Endodermal cell (in vitro differentiated cells): ENCODE measurements at regions not wholly inside any gene's neighbourhood (a gene's known extent, or its start where the extent isn't known, plus 50 kb on each side); places are given as distances from the start of the nearest gene placed in this dataset.

ENCODE experiments used
- DNase-seq: peaks from one replicate; pipeline ENCODE4 v3.0.0-alpha.2; 2017
- H3K27ac ChIP-seq: 2 replicates; pipeline ENCODE4 v1.5.1; 2013; ENCODE audit warnings: mild to moderate bottlenecking, low read depth, low read length, moderate library complexity
- H3K27me3 ChIP-seq: 2 replicates; pipeline ENCODE4 v1.6.1; 2013; ENCODE audit warnings: mild to moderate bottlenecking, low read length, moderate library complexity; ENCODE audit not compliant: insufficient read depth, control insufficient read depth, poor library complexity, severe bottlenecking
- H3K36me3 ChIP-seq: 2 replicates; pipeline ENCODE4 v1.7.0; 2013; ENCODE audit warnings: mild to moderate bottlenecking, low read length, moderate library complexity; ENCODE audit not compliant: control insufficient read depth, insufficient read depth
- H3K4me1 ChIP-seq: one replicate; pipeline ENCODE4 v1.7.0; 2013; ENCODE audit warnings: low read length; ENCODE audit not compliant: control insufficient read depth, insufficient read depth
- H3K4me3 ChIP-seq: 2 replicates; pipeline ENCODE4 v1.5.1; 2013; ENCODE audit warnings: mild to moderate bottlenecking, low read length, moderate library complexity
- H3K9ac ChIP-seq: 2 replicates; pipeline ENCODE4 v1.6.1; 2013; ENCODE audit warnings: mild to moderate bottlenecking, low read length, moderate library complexity; ENCODE audit not compliant: poor library complexity, severe bottlenecking; ENCODE audit errors: extremely low read depth
- H3K9me3 ChIP-seq: 2 replicates; pipeline ENCODE4 v1.6.1; 2013; ENCODE audit warnings: mild to moderate bottlenecking, low read length, moderate library complexity; ENCODE audit not compliant: control insufficient read depth
- H3K27ac Mint-ChIP-seq: 2 replicates; pipeline ENCODE4 v1.8.0; 2020; ENCODE audit warnings: mixed read lengths
- H3K27me3 Mint-ChIP-seq: 2 replicates; pipeline ENCODE4 v1.8.0; 2021; ENCODE audit warnings: mild to moderate bottlenecking, mixed read lengths; ENCODE audit not compliant: insufficient read depth
- H3K36me3 Mint-ChIP-seq: 2 replicates; pipeline ENCODE4 v1.8.0; 2020; ENCODE audit warnings: low read depth, mixed read lengths
- H3K4me1 Mint-ChIP-seq: 2 replicates; pipeline ENCODE4 v1.8.0; 2020; ENCODE audit warnings: mixed read lengths
- H3K4me3 Mint-ChIP-seq: 2 replicates; pipeline ENCODE4 v1.8.0; 2020; ENCODE audit warnings: mild to moderate bottlenecking, moderate library complexity, mixed read lengths
- H3K9me3 Mint-ChIP-seq: 2 replicates; pipeline ENCODE4 v1.8.0; 2020; ENCODE audit warnings: mild to moderate bottlenecking, mixed read lengths
- CTCF ChIP-seq: fragments of 200-600 bp; sonication (generic); conservative IDR thresholded peaks from 2 replicates; pipeline ENCODE4 v1.5.0; 2021; ENCODE audit warnings: antibody characterized with exemption, mild to moderate bottlenecking
- WGBS, 2 experiments: methylation state at CpG; one replicate each; pipeline versions ENCODE4 v1.1.5 to v1.1.7; 2013; ENCODE audit warnings: missing lambda C conversion rate in 2 of 2, mixed read lengths in 1 of 2; ENCODE audit not compliant: insufficient coverage in 1 of 2, insufficient read length in 1 of 2; 5-methylcytosine and 5-hydroxymethylcytosine counted together

DNA sequence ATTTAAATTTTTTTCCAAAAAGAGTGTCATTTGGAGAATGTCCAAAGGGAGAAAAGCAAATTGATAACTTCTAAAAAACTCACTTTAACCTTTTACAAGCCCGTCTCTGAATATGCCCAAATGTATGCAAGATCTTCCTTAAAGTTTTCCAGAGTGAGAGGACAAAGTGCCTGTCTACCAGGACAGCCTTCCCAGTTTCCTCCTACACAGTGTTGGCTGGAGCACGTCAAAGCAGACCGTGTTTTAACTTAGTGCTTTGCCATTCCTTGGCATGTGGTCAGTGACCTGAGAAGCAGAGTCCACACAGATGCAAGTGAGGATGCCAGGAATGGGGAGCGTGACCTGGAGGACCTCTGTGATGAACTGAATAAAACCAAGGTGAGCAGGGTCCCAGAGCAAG lies 245.7 kb downstream of the FAM43A start:
- no peak overlapping the region for H3K4me3 Mint-ChIP-seq
- Histone ChIP-seq H3K4me1 (no peaks in the 10 kb centered on the region), H3K36me3 (no peaks in the 10 kb centered on the region), H3K27me3 (no peaks in the 10 kb centered on the region), H3K4me3 (no peak overlapping the region), H3K9me3 (peaks cover 7% of the 10 kb centered on the region), H3K9ac (no peak overlapping the region), H3K27ac (no peak overlapping the region)
- H3K27ac Mint-ChIP-seq = no peak overlapping the region
- DNase-seq = no peak
- TF ChIP-seq CTCF = no peak
- H3K27me3 Mint-ChIP-seq = peaks cover 10% of the 10 kb centered on the region
- WGBS, 2 experiments = 91 to 100% methylated on average over 3 to 4 of the region's 4 CpGs
- H3K9me3 Mint-ChIP-seq = peaks cover 19% of the 10 kb centered on the region
- H3K36me3 Mint-ChIP-seq = peaks cover 3% of the 10 kb centered on the region
- H3K4me1 Mint-ChIP-seq = peaks cover 5% of the 10 kb centered on the region

DNA sequence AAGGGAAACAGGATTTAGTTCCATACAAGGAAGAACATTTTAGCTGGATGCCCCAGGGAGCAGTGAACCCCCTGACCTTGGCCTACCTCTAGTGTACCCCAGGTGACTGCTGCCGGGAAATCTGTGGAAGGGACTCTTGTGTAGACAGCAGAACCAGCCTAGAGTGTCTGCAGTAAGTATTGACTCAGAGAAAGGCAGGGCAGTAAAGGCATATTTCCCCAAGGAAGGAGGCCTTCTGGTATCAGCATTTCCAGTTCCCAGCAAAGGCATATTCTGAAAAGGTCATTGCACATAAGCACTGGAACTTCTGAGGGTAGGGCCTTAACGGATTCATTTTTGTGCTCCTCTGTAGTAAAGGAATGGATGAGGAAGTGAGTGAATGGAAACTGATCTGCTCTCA lies 246.2 kb downstream of the FAM43A start:
- WGBS, 2 experiments = 92 to 100% methylated on average over 2 of the region's 2 CpGs
- no peak for DNase-seq
- no peaks in the 10 kb centered on the region for H3K27me3 ChIP-seq
- H3K9me3 Mint-ChIP-seq = peaks cover 19% of the 10 kb centered on the region
- no peak overlapping the region for H3K4me3 Mint-ChIP-seq
- TF ChIP-seq CTCF = no peak
- no peak overlapping the region for H3K9ac ChIP-seq
- H3K36me3 Mint-ChIP-seq = peaks cover 3% of the 10 kb centered on the region
- peaks cover 7% of the 10 kb centered on the region for H3K9me3 ChIP-seq
- H3K27ac Mint-ChIP-seq = no peak overlapping the region
- H3K36me3 ChIP-seq = no peaks in the 10 kb centered on the region
- no peak overlapping the region for H3K27ac ChIP-seq
- H3K27me3 Mint-ChIP-seq = peaks cover 10% of the 10 kb centered on the region
- H3K4me1 ChIP-seq = no peaks in the 10 kb centered on the region
- H3K4me1 Mint-ChIP-seq = peaks cover 5% of the 10 kb centered on the region
- no peak overlapping the region for H3K4me3 ChIP-seq

DNA sequence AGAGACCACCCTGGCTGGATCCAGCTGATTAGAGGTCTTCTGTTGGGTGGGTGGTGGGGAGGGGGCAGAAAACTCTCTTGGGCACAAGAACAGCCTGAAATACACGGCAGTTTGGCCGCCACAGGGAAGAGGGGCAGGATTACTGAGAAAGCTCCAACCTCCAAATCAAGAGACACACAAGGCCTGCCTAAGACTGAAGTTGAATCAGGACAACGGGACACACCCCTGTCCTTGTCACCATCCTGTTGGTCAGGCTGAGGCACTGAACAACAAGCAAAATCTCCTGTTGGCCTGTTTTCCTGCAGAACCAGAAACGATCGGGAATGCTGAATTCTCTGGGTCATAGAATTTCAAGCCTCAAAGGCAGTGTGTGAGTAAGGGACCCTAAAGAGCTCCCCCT lies 247.8 kb downstream of the FAM43A start:
- TF ChIP-seq CTCF = no peak
- H3K4me3 ChIP-seq = no peak overlapping the region

More for the DNA sequence above, 247.8 kb downstream of the FAM43A start:
- Histone ChIP-seq H3K4me1 (no peaks in the 10 kb centered on the region), H3K9me3 (peaks cover 7% of the 10 kb centered on the region), H3K27ac (no peak overlapping the region), H3K9ac (no peak overlapping the region), H3K27me3 (no peaks in the 10 kb centered on the region), H3K36me3 (no peaks in the 10 kb centered on the region)
- H3K4me1 Mint-ChIP-seq = peaks cover under 1% of the 10 kb centered on the region
- 89 to 100% methylated on average over 1 to 5 of the region's 5 CpGs for WGBS, 2 experiments
- H3K36me3 Mint-ChIP-seq = peaks cover 3% of the 10 kb centered on the region
- H3K4me3 Mint-ChIP-seq = no peak overlapping the region
- H3K27me3 Mint-ChIP-seq = peaks cover 9% of the 10 kb centered on the region
- H3K9me3 Mint-ChIP-seq = peaks cover 19% of the 10 kb centered on the region
- DNase-seq = no peak
- no peak overlapping the region for H3K27ac Mint-ChIP-seq
